ENCODE measurements at regions not wholly inside any gene's neighbourhood (a gene's known extent, or its start where the extent isn't known, plus 50 kb on each side); places are given as distances from the start of the nearest gene placed in this dataset.
"Not testable (repeated sequence)": the region's sequence is repeated elsewhere in the genome, so short reads cannot be mapped to it uniquely, and the experiment has no call there.

DNA sequence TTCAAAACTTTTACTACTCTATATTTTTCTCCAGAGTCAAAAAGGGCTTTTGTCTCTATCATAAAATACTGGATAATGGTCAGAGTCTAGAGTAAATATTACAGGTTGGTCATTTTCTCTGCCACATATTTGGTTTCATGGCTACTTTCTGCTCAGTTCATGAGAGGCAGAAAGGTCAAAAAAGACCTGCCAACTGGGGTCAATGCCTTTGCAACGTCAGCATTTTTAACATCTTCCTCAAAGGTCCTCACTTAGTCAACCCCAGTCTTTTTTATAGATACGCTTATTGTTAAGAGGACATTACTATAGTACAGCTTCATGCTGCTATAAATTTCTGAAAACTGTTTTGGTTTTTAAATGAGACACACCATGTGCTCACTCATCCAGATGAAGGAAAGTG is 312.1 kb upstream of the ARHGEF26 start:
- TF ChIP-seq, protein P1, sequence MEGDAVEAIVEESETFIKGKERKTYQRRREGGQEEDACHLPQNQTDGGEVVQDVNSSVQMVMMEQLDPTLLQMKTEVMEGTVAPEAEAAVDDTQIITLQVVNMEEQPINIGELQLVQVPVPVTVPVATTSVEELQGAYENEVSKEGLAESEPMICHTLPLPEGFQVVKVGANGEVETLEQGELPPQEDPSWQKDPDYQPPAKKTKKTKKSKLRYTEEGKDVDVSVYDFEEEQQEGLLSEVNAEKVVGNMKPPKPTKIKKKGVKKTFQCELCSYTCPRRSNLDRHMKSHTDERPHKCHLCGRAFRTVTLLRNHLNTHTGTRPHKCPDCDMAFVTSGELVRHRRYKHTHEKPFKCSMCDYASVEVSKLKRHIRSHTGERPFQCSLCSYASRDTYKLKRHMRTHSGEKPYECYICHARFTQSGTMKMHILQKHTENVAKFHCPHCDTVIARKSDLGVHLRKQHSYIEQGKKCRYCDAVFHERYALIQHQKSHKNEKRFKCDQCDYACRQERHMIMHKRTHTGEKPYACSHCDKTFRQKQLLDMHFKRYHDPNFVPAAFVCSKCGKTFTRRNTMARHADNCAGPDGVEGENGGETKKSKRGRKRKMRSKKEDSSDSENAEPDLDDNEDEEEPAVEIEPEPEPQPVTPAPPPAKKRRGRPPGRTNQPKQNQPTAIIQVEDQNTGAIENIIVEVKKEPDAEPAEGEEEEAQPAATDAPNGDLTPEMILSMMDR (IDR thresholded peaks at IDR 0.05; ENCODE audit: insufficient read depth, low read depth, low read length), result no peak
- DNase-seq (ENCODE audit: low read depth), result no peak
- H3K4me3 ChIP-seq (ENCODE audit: low read depth, low read length), result no peak overlapping the region

DNA sequence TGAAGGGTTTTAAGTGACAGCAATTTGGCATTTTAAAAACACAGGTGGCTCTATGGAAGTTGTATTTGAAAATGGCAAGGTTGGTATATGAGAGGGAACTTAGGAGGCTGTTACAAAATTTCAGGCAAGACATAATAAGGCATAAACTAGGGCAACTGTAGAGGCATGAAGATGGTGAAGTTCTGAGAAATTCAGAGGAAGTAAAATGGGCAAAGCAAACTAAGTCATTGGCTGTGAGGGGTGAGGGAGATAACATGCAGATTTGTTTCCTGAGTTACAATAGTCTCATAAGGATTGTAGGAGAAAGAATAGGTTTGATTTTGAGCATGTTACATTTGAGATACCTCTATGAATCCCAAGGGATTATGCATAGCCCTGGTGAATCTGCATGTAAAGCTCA is 302.9 kb upstream of the ARHGEF26 start:
- H3K4me3 ChIP-seq (ENCODE audit: low read depth, low read length), result no peak overlapping the region
- TF ChIP-seq, protein P1 (IDR thresholded peaks at IDR 0.05; ENCODE audit: insufficient read depth, low read depth, low read length), result no peak
- DNase-seq (ENCODE audit: low read depth), result no peak

GRCh38 chr3:153820035-153820434 is 301.2 kb upstream of the ARHGEF26 start:
- TF ChIP-seq, protein P1 (IDR thresholded peaks at IDR 0.05; ENCODE audit: insufficient read depth, low read depth, low read length), result no peak
- no peak for DNase-seq (ENCODE audit: low read depth)
- H3K4me3 ChIP-seq (ENCODE audit: low read depth, low read length), result no peak overlapping the region

- H3K4me3 ChIP-seq (ENCODE audit: low read depth, low read length); DNase-seq (ENCODE audit: low read depth): not testable (repeated sequence)
Measured at GRCh38 chr3:153828346-153828745, 292.8 kb upstream of the ARHGEF26 start.

DNA sequence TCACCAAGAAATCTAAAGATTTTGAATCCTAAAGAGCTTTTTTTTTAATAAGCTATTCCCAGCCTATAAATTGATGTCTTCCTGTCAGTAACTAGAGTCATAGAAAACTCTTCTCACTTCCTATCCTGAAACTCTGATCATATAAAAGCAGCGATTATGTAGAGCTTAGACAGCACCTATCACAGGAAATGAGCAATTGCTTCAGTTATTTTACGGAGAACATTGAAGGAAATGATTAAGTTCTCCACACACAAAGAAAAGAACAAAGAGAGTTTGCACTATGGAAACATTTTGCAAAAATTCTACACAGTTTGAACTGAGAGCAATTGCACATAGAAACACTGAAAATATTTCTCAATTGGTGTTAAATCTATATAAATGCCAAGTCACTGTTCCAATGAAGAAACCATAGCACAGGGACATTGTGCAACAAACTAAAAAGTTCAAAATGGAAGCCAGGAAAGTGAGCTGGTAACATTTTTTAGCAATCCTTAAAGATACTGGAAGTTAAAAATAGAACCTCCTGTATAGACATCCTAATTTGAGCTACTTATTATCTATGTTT is 291.5 kb upstream of the ARHGEF26 start:
- DNase-seq (ENCODE audit: low read depth), result no peak
- no peak overlapping the region for H3K4me3 ChIP-seq (ENCODE audit: low read depth, low read length)
- TF ChIP-seq, protein P1 (IDR thresholded peaks at IDR 0.05; ENCODE audit: insufficient read depth, low read depth, low read length), result no peak

GRCh38 chr3:153830552-153830951 is 290.6 kb upstream of the ARHGEF26 start:
- no peak overlapping the region for H3K4me3 ChIP-seq (ENCODE audit: low read depth, low read length)
- TF ChIP-seq, protein P1 (IDR thresholded peaks at IDR 0.05; ENCODE audit: insufficient read depth, low read depth, low read length), result no peak
- no peak for DNase-seq (ENCODE audit: low read depth)

- DNase-seq (ENCODE audit: low read depth), result no peak
- TF ChIP-seq, protein P1 (IDR thresholded peaks at IDR 0.05; ENCODE audit: insufficient read depth, low read depth, low read length), result no peak
- no peak overlapping the region for H3K4me3 ChIP-seq (ENCODE audit: low read depth, low read length)
Measured at GRCh38 chr3:153835540-153835939, 285.6 kb upstream of the ARHGEF26 start.

Data from fibroblast of villous mesenchyme (primary cell).